Keratinocyte (primary cell): ENCODE measurements at regions not wholly inside any gene's neighbourhood (a gene's known extent, or its start where the extent isn't known, plus 50 kb on each side); places are given as distances from the start of the nearest gene placed in this dataset.

Experiments
- DNase-seq: peaks from one replicate; pipeline ENCODE4 v3.0.0-alpha.2; 2011; ENCODE audit warnings: low read depth, missing footprints, low spot score
- FAIRE-seq: peaks from 2 replicates; lab custom pipeline; 2011; peaks lifted over from hg19 to GRCh38; lab: Jason Lieb, UNC
- H2AFZ ChIP-seq: 2 replicates; pipeline ENCODE4 v1.6.0; 2012; ENCODE audit warnings: low read length, control low read depth, inconsistent platforms; ENCODE audit not compliant: control insufficient read depth
- H3K27ac ChIP-seq: 2 replicates; pipeline ENCODE4 v1.5.1; 2011; ENCODE audit warnings: low read length; ENCODE audit not compliant: control insufficient read depth, insufficient read depth
- H3K27me3 ChIP-seq: 3 replicates; pipeline ENCODE4 v1.6.0; 2011; ENCODE audit warnings: low read length; ENCODE audit not compliant: control insufficient read depth, insufficient read depth; ENCODE audit errors: extremely low read depth
- H3K36me3 ChIP-seq, 2 experiments: 2 replicates in 1 of 2; 3 replicates in 1 of 2; pipeline ENCODE4 v1.5.1; 2011; ENCODE audit warnings: low read length in 2 of 2, mild to moderate bottlenecking in 1 of 2; ENCODE audit not compliant: control insufficient read depth in 2 of 2, insufficient read depth in 2 of 2; ENCODE audit errors: extremely low read depth in 1 of 2
- H3K4me1 ChIP-seq: 3 replicates; pipeline ENCODE4 v1.5.1; 2011; ENCODE audit warnings: low read length; ENCODE audit not compliant: control insufficient read depth, insufficient read depth; ENCODE audit errors: extremely low read depth
- H3K4me2 ChIP-seq: 3 replicates; pipeline ENCODE4 v1.6.0; 2011; ENCODE audit warnings: low read depth, low read length; ENCODE audit not compliant: control insufficient read depth, insufficient read depth; ENCODE audit errors: extremely low read depth
- H3K4me3 ChIP-seq, 3 experiments: fragments of 200-600 bp in 1 of 3; sonication (generic) in 1 of 3; 2 replicates in 2 of 3; 3 replicates in 1 of 3; pipeline ENCODE4 v1.5.1; 2011 to 2016; ENCODE audit warnings: low read length in 3 of 3, mild to moderate bottlenecking in 3 of 3, control low read depth in 2 of 3, inconsistent platforms in 1 of 3, low read depth in 1 of 3, mixed read lengths in 1 of 3, mixed run types in 1 of 3, moderate library complexity in 1 of 3; ENCODE audit not compliant: control insufficient read depth in 2 of 3, insufficient read depth in 2 of 3; ENCODE audit errors: extremely low read depth in 1 of 3
- H3K79me2 ChIP-seq: 2 replicates; pipeline ENCODE4 v1.6.0; 2012; ENCODE audit warnings: low read length; ENCODE audit not compliant: control insufficient read depth, insufficient read depth
- H3K9ac ChIP-seq: 3 replicates; pipeline ENCODE4 v1.6.0; 2011; ENCODE audit warnings: low read length; ENCODE audit not compliant: control insufficient read depth, insufficient read depth; ENCODE audit errors: extremely low read depth
- H3K9me1 ChIP-seq: 3 replicates; pipeline ENCODE4 v1.6.0; 2011; ENCODE audit warnings: low read length; ENCODE audit not compliant: control insufficient read depth, insufficient read depth; ENCODE audit errors: extremely low read depth
- H3K9me3 ChIP-seq: 2 replicates; pipeline ENCODE4 v1.5.1; 2012; ENCODE audit warnings: low read depth, low read length; ENCODE audit not compliant: control insufficient read depth
- H4K20me1 ChIP-seq: 3 replicates; pipeline ENCODE4 v1.6.0; 2011; ENCODE audit warnings: low read length; ENCODE audit not compliant: control insufficient read depth, insufficient read depth; ENCODE audit errors: extremely low read depth
- CTCF ChIP-seq, 3 experiments: IDR thresholded peaks in 1 of 3; conservative IDR thresholded peaks in 1 of 3; optimal IDR thresholded peaks in 1 of 3; 2 replicates in 2 of 3; 3 replicates in 1 of 3; pipeline versions ENCODE3 to v1.5.1; 2011; ENCODE audit warnings: low read length in 3 of 3, mild to moderate bottlenecking in 3 of 3, moderate library complexity in 2 of 3, control low read depth in 1 of 3, inconsistent platforms in 1 of 3; ENCODE audit not compliant: insufficient read depth in 2 of 3; ENCODE audit errors: extremely low read depth in 1 of 3
- EZH2 ChIP-seq: IDR thresholded peaks from one replicate; pipeline ENCODE4 v1.6.1; 2012; ENCODE audit warnings: inconsistent platforms, mild to moderate bottlenecking, low read length, moderate library complexity
- dilution Hi-C: fragments of 300-500 bp; cut with MboI; formaldehyde crosslinking; loops from one replicate; pipeline ENCODE4 v1.7.0; 2020; ENCODE audit warnings: low sequenced_read_pairs; ENCODE audit not compliant: extremely low pct_ligation_motif_present

GRCh38 chr1:55929652-55930051 is 649.7 kb downstream of the PLPP3 start:
- H2AFZ ChIP-seq = no peak overlapping the region
- H3K9ac ChIP-seq = no peak overlapping the region
- peaks cover 8% of the 10 kb centered on the region for H3K4me1 ChIP-seq
- no peaks in the 10 kb centered on the region for H3K9me3 ChIP-seq
- no peaks in the 10 kb centered on the region for H4K20me1 ChIP-seq
- no peaks in the 10 kb centered on the region for H3K36me3 ChIP-seq
- H3K4me3 ChIP-seq = no peak overlapping the region
- H3K27ac ChIP-seq = no peak overlapping the region
- H3K27me3 ChIP-seq = no peaks in the 10 kb centered on the region
- DNase-seq (no peak), FAIRE-seq (no peak)
- H3K79me2 ChIP-seq = no peaks in the 10 kb centered on the region
- H3K4me2 ChIP-seq = no peak overlapping the region
- dilution Hi-C loops = no loop called here
- H3K9me1 ChIP-seq = no peaks in the 10 kb centered on the region
- TF ChIP-seq CTCF (optimal IDR thresholded peaks at IDR 0.05 in 1 of 3, IDR thresholded peaks at IDR 0.05 in 1 of 3, conservative IDR thresholded peaks at IDR 0.05 in 1 of 3; ENCODE audit: extremely low read depth in 1 of 3, insufficient read depth in 2 of 3, low read length in 3 of 3) (no peak), EZH2 (no peak)

GRCh38 chr1:55928576-55928975 is 650.8 kb downstream of the PLPP3 start:
- dilution Hi-C loops = no loop called here

More at GRCh38 chr1:55928576-55928975, 650.8 kb downstream of the PLPP3 start:
- no peak for DNase-seq
- no peak overlapping the region for H3K9ac ChIP-seq
- H3K79me2 ChIP-seq = no peaks in the 10 kb centered on the region
- TF ChIP-seq CTCF (optimal IDR thresholded peaks at IDR 0.05 in 1 of 3, IDR thresholded peaks at IDR 0.05 in 1 of 3, conservative IDR thresholded peaks at IDR 0.05 in 1 of 3; ENCODE audit: extremely low read depth in 1 of 3, insufficient read depth in 2 of 3, low read length in 3 of 3) (no peak), EZH2 (no peak)
- no peak overlapping the region for H3K4me3 ChIP-seq
- H3K4me1 ChIP-seq = peaks cover 8% of the 10 kb centered on the region
- no peaks in the 10 kb centered on the region for H3K27me3 ChIP-seq
- H3K36me3 ChIP-seq = no peaks in the 10 kb centered on the region
- H3K9me1 ChIP-seq = no peaks in the 10 kb centered on the region
- no peaks in the 10 kb centered on the region for H3K9me3 ChIP-seq
- H2AFZ ChIP-seq = no peak overlapping the region
- H4K20me1 ChIP-seq = no peaks in the 10 kb centered on the region
- no peak overlapping the region for H3K27ac ChIP-seq
- H3K4me2 ChIP-seq = no peak overlapping the region
- FAIRE-seq = no peak
